ENCODE measurements at regions not wholly inside any gene's neighbourhood (a gene's known extent, or its start where the extent isn't known, plus 50 kb on each side); places are given as distances from the start of the nearest gene placed in this dataset.
A peak's percentile ranks its signal among the peaks of the same experiment; 100 is the strongest.
"Not testable (repeated sequence)": the region's sequence is repeated elsewhere in the genome, so short reads cannot be mapped to it uniquely, and the experiment has no call there.

- DNase-seq (ENCODE audit: low read depth, low spot score) = not testable (repeated sequence)
These were observed 270.8 kb upstream of the PRICKLE1 start for GRCh38 chr12:42860331-42860730.

GRCh38 chr12:42859612-42860011, 270.1 kb upstream of the PRICKLE1 start:
- no peak for DNase-seq (ENCODE audit: low read depth, low spot score)

GRCh38 chr12:42857106-42857505, 267.6 kb upstream of the PRICKLE1 start:
- no peak for DNase-seq (ENCODE audit: low read depth, low spot score)

GRCh38 chr12:42855362-42855950, 265.9 kb upstream of the PRICKLE1 start:
- no peak for DNase-seq (ENCODE audit: low read depth, low spot score)

GRCh38 chr12:42854826-42855225, 265.3 kb upstream of the PRICKLE1 start:
- DNase-seq (ENCODE audit: low read depth, low spot score) = no peak

GRCh38 chr12:42854208-42854607, 264.7 kb upstream of the PRICKLE1 start:
- DNase-seq (ENCODE audit: low read depth, low spot score) = no peak

GRCh38 chr12:42853370-42854140, 264.0 kb upstream of the PRICKLE1 start:
- no peak for DNase-seq (ENCODE audit: low read depth, low spot score)

- no peak for DNase-seq (ENCODE audit: low read depth, low spot score)
These were observed 257.2 kb upstream of the PRICKLE1 start for GRCh38 chr12:42846782-42847181.

DNA sequence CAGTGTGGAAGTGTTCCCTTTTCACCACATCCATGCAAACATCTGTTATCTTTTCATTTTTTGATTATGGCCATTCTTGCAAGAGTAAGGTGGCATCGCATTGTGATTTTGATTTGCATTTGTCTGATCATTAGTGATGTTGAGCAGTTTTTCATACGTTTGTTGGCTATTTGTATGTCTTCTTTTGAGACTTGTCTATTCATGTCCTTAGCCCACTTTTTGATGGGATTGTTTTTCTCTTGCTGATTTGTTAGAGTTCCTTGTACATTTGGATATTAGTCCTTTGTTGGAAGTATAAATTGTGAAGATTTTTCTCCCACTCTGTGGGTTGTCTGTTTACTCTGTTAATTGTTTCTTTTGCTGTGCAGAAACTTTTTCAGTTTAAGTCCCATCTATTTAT, 244.5 kb upstream of the PRICKLE1 start:
- DNase-seq (ENCODE audit: low read depth, low spot score) = no peak

GRCh38 chr12:42828836-42829235, 239.3 kb upstream of the PRICKLE1 start:
- no peak for DNase-seq (ENCODE audit: low read depth, low spot score)

DNA sequence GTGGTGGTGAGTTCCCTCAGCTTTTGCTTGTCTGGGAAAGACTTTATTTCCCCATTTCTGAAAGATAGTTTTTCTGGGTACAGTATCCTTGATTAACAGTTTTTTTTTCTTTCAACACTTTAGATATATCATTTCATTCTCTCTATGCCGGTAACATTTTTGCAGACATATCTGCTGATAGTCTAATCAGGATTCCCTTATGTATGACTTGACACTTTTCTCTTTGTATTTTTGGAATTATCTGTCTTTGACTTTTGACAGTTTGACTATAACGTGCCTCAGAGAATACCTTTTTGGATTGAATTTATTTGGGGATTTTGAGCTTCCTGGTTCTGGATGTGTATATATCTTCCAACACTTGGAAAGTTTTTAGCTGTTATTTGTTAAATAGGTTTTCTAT, 234.8 kb upstream of the PRICKLE1 start:
- no peak for DNase-seq (ENCODE audit: low read depth, low spot score)

DNA sequence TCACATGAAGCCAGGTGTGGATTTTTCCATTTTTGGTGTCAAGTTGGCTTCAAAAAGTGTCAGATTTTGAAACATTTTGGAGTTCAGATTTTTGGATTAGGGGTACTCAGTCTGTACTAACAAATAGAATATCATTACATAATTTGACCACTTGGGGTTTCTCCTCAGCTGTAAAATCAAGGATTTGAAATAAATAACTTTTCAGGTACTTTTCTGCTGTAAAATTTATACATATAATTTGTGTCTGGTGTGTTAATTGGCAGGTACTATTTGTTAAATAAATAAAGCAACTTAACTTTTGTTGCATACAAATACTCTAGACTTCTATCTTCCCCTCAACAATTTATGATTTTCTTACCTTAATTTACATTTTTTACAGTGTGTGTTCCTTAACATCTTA, 234.1 kb upstream of the PRICKLE1 start:
- DNase-seq (ENCODE audit: low read depth, low spot score) = no peak

DNA sequence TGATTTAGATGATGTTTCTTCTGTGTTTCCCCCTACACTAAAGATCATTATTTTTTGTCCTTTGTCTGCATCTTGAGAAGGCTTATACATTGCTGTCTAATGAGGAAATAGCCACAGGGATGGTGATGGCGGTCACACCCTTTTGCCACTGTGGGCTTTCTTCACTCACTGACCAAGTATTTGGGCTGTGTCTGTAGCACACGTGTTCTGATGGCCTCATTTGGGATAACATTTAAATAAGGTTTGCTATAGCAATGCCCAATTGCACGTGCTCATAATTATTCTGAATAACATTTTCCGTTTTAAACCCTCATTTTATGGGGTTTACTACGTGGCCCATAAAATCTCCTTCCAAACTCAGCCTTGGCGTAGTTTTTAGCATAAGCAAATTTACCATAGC, 230.3 kb upstream of the PRICKLE1 start:
- DNase-seq (ENCODE audit: low read depth, low spot score) = no peak

DNA sequence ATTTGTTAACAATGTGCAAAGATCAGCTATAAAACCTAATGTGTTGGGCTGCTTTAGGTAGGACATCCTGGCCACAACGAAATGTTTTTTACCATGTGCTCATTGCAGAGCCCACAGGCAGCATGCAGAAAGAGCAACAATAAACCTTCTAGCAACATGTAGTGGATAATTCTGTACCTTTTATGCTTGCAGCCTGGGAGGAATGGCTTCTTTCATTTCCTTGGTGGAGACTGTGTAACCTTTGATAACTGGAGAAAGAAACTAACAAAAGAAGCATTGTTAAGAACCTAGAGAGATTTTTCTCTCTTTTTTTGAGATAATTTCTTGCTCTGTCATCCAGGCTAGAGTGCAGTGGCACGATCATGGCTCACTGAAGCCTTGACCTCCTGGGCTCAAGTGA, 225.5 kb upstream of the PRICKLE1 start:
- DNase-seq (ENCODE audit: low read depth, low spot score) = no peak

GRCh38 chr12:42812871-42813270, 223.3 kb upstream of the PRICKLE1 start:
- DNase-seq (ENCODE audit: low read depth, low spot score) = no peak

DNA sequence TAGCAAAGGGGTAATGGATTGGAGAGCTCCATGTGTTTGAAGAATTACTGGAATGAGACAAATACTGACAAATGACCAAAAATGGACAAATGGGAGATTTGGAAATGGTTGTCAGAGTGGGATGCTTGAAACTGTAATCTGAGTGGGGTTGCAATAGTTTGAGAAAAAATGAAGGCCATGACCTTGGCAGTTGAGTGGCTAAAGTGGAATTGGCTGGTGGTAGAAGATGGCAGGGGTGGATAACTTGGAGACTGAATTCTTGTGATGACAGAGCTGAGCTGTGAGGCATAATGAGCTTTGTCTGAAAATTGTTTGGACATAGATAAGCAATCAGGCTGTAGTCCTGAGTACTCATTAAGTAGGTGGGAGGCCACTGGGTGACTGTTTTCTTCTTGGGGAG, 222.5 kb upstream of the PRICKLE1 start:
- no peak for DNase-seq (ENCODE audit: low read depth, low spot score)

DNA sequence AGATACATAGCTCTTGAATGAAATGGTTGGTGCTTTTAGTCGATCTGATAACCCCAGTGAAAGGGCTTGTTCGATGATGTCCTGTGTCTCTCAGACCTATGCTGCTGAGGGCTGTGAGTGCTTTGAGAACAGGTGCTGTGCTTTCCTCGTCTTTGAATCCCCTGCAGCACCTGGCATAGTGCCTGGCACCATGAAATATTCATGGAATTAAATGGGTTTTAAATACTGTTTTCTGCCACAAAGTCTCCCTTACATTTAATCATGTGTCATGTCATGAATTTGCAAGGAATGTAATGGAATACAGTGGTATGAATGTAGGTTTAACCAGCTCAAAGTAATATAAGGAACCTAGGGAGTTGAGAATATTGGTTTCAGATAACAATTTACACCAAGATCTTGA, 220.5 kb upstream of the PRICKLE1 start:
- no peak for DNase-seq (ENCODE audit: low read depth, low spot score)

GRCh38 chr12:42809226-42809625, 219.7 kb upstream of the PRICKLE1 start:
- DNase-seq (ENCODE audit: low read depth, low spot score) = no peak

DNA sequence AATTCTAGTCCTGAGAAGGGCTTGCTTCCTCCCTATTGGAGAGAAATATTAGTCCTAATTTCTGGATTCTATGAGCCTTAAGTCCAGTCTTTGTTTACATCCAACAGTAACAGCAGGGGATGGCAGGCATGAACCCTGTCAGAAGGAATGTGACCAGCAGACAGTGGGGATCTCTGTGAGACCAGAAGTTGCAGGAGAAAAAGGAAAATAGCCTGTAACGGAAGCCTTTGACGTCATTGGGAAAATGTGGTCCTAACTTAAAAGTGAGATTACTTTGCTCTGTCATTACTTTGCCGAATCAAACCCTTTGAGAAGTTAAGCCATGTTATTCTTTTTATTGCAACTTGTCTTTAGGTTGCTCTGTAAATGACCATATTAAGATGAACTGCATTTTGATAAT, 218.2 kb upstream of the PRICKLE1 start:
- DNase-seq (ENCODE audit: low read depth, low spot score) = peak; percentile 53

- no peak for DNase-seq (ENCODE audit: low read depth, low spot score)
These were observed 217.7 kb upstream of the PRICKLE1 start for GRCh38 chr12:42807251-42807650.

GRCh38 chr12:42804928-42805327, 215.4 kb upstream of the PRICKLE1 start:
- DNase-seq (ENCODE audit: low read depth, low spot score) = no peak

- DNase-seq (ENCODE audit: low read depth, low spot score) = no peak
These were observed 213.2 kb upstream of the PRICKLE1 start for GRCh38 chr12:42802785-42803189.

- no peak for DNase-seq (ENCODE audit: low read depth, low spot score)
These were observed 211.7 kb upstream of the PRICKLE1 start for GRCh38 chr12:42801271-42801670.

GRCh38 chr12:42799966-42800365, 210.4 kb upstream of the PRICKLE1 start:
- DNase-seq (ENCODE audit: low read depth, low spot score) = no peak

Data from brain pericyte (primary cell).